ENCODE measurements at regions not wholly inside any gene's neighbourhood (a gene's known extent, or its start where the extent isn't known, plus 50 kb on each side); places are given as distances from the start of the nearest gene placed in this dataset.

DNA sequence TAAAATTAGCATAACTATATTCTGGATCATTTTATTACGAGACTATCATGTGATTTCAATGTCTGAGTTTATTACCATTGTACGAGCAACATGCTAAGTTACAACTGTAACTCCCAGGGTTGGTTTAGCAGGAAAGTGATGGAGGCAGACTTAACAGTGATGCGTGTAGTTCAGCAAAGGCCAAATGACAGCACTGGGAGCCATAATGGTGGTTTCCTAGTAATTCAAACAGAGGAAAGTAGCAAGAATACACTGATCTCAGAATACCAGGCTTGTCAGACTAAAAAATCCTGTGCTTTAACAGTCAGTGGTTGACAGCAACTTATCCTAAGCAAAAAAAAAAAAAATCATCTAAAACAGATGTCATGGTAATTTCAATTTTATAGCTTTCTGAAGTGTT is 229.6 kb downstream of the KLF12 start:
- 89 to 98% (median 91%) methylated on average over 3 of the region's 3 CpGs for WGBS, 4 donors
- Histone ChIP-seq H3K4me3 (no peak overlapping the region), H3K4me1 (replicated peaks in 1 of 2) (no peaks in the 10 kb centered on the region), H3K27me3 (no peaks in the 10 kb centered on the region), H3K27ac (no peak overlapping the region), H3K36me3 (replicated peaks in 1 of 2) (no peaks in the 10 kb centered on the region), H3K9me3 (replicated peaks in 1 of 3) (no peaks in the 10 kb centered on the region)
- no peak for DNase-seq
- intact Hi-C loops (cut with DNase I) = no loop called here
- TF ChIP-seq, protein P1, sequence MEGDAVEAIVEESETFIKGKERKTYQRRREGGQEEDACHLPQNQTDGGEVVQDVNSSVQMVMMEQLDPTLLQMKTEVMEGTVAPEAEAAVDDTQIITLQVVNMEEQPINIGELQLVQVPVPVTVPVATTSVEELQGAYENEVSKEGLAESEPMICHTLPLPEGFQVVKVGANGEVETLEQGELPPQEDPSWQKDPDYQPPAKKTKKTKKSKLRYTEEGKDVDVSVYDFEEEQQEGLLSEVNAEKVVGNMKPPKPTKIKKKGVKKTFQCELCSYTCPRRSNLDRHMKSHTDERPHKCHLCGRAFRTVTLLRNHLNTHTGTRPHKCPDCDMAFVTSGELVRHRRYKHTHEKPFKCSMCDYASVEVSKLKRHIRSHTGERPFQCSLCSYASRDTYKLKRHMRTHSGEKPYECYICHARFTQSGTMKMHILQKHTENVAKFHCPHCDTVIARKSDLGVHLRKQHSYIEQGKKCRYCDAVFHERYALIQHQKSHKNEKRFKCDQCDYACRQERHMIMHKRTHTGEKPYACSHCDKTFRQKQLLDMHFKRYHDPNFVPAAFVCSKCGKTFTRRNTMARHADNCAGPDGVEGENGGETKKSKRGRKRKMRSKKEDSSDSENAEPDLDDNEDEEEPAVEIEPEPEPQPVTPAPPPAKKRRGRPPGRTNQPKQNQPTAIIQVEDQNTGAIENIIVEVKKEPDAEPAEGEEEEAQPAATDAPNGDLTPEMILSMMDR (IDR thresholded peaks at IDR 0.05) = no peak
- no peak for TF ChIP-seq POLR2A (IDR thresholded peaks at IDR 0.05)

DNA sequence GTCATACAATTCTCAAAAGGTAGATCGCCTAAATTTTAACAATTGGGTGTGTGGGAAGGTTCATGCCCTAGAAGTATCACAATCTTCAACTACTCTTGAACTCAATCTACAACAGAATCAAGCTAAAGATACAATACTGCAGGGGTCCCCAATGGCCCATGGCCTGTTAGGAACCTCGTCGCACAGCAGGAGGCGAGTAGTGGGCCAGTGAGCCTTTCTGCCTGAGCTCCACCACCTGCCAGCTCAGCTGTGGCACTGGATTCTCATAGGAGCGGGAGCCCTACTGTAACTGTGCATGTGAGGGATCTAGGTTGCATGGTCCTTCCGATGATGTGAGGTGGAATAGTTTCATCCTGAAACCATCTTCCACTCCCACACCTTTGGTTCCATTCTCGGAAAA is 230.6 kb downstream of the KLF12 start:
- H3K4me3 ChIP-seq = no peak overlapping the region
- H3K36me3 ChIP-seq (replicated peaks in 1 of 2) = no peaks in the 10 kb centered on the region
- WGBS, 4 donors = 86 to 96% (median 92%) methylated on average over 7 of the region's 7 CpGs
- H3K4me1 ChIP-seq (replicated peaks in 1 of 2) = no peaks in the 10 kb centered on the region
- intact Hi-C loops (cut with DNase I) = no loop called here
- H3K27me3 ChIP-seq = no peaks in the 10 kb centered on the region
- H3K27ac ChIP-seq = no peak overlapping the region
- DNase-seq = no peak
- TF ChIP-seq POLR2A (IDR thresholded peaks at IDR 0.05) = no peak
- TF ChIP-seq, protein P1 (IDR thresholded peaks at IDR 0.05) = no peak
- H3K9me3 ChIP-seq (replicated peaks in 1 of 3) = no peaks in the 10 kb centered on the region

DNA sequence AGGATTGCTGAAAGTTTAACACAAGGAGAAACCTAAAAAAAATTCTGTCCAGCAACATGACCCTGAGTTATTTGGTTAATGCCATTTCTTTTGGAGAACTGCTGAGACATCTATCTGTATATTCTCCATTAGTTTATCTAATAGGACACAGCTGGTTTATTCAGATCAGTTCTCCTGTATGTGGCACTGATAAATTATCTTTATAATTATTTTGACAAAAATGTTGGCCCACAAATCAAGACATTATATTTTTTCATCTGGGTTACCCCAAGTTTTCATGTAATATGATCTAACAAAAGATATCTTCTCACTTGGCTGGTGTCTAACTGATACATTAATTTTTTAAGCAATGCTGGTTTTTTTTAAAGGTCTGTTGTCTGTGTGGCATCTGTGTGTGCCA is 231.4 kb downstream of the KLF12 start:
- intact Hi-C loops (cut with DNase I) = no loop called here
- H3K27me3 ChIP-seq = no peaks in the 10 kb centered on the region
- H3K4me1 ChIP-seq (replicated peaks in 1 of 2) = no peaks in the 10 kb centered on the region
- no peaks in the 10 kb centered on the region for H3K36me3 ChIP-seq (replicated peaks in 1 of 2)
- H3K9me3 ChIP-seq (replicated peaks in 1 of 3) = no peaks in the 10 kb centered on the region
- TF ChIP-seq, protein P1 (IDR thresholded peaks at IDR 0.05) = no peak
- TF ChIP-seq POLR2A (IDR thresholded peaks at IDR 0.05) = no peak
- no peak overlapping the region for H3K4me3 ChIP-seq
- no peak overlapping the region for H3K27ac ChIP-seq
- no peak for DNase-seq

DNA sequence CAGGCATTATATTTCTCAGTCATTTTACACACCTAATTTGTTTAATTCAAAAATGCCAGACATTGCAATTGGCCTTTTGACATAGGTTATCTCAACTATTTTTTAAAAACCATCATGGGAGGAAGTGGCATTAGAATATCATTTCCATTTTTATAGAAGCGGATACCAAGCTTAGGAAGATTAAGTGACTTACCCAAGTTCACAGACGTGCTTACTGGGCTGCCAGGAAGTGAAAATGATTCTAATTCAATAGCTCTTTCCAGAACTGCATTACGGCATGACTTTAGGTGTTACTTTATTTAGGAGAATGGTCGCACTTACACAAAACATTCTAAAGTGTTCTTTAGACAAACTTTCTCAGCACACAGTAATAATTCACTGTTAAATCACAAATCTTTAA is 231.9 kb downstream of the KLF12 start:
- H3K9me3 ChIP-seq (replicated peaks in 1 of 3) = no peaks in the 10 kb centered on the region
- TF ChIP-seq, protein P1 (IDR thresholded peaks at IDR 0.05) = no peak
- no peak for TF ChIP-seq POLR2A (IDR thresholded peaks at IDR 0.05)
- intact Hi-C loops (cut with DNase I) = no loop called here
- H3K27me3 ChIP-seq = no peaks in the 10 kb centered on the region
- H3K36me3 ChIP-seq (replicated peaks in 1 of 2) = no peaks in the 10 kb centered on the region
- WGBS, 4 donors = 48 to 60% (median 58%) methylated on average over 4 of the region's 4 CpGs
- no peaks in the 10 kb centered on the region for H3K4me1 ChIP-seq (replicated peaks in 1 of 2)
- DNase-seq = no peak
- H3K27ac ChIP-seq = no peak overlapping the region
- no peak overlapping the region for H3K4me3 ChIP-seq
